ENCODE measurements at regions not wholly inside any gene's neighbourhood (a gene's known extent, or its start where the extent isn't known, plus 50 kb on each side); places are given as distances from the start of the nearest gene placed in this dataset.
"Not testable (repeated sequence)": the region's sequence is repeated elsewhere in the genome, so short reads cannot be mapped to it uniquely, and the experiment has no call there.

- no peak for DNase-seq
Measured at GRCh38 chrX:143935601-143936000, 51.7 kb downstream of the UBE2NL start.

DNA sequence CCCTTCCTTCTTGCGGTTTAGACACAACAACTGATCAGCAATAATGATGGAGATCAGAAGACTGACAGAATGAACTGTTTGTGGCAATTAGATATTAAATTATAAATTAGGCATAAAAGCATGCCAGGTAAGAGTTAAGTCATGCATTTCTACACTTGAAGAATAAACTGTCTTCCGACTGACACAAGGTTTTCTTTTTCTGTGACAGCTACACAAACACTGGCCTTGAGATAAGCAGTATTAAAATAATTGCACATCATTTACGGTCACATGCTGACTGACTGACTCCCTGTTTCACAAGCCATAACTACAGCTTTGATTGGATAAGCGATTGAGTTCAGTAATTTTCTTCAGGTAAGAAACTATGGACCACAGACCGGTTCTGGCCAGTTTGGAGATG is 56.2 kb downstream of the UBE2NL start:
- DNase-seq, result no peak

- no peak for DNase-seq
Measured at GRCh38 chrX:143945171-143945570, 61.3 kb downstream of the UBE2NL start.

DNA sequence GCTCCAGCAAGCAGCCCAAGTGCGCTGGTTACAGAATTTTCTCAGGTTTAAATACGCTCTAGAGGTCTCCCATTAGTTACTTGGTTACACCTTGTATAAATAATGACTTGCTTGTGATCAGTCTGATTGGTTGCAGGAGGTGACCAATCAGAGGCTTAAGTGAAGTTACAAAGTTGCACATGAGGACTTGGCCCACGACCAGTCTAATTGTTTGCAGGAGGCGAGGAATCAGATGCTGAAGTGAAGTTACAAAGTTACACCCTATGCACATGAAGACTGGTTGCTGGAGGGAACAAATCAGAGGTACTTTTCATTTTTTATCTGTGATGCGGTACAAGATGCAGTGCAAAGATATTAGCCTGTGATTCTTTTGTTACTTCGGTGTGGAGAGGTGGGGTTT is 80.7 kb downstream of the UBE2NL start:
- no peak for DNase-seq

DNA sequence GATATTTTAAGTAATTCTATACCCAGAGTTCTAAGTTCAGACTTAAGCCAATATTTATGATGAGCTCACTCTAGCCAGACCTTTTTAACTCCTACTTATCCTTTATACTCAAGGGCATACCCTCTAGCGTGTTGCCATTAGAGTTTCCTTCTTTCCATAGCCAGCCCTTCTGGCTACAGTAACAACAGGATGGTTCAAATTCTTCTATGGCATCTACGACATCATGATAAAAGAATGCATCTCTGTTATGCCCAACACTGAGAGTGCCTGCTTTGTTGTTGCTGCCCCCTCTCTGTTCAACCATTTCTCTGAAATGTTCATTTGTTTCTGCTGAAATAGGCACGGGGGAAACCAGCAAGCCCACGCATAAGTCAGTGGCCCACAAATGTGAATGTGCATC is 104.5 kb downstream of the UBE2NL start:
- DNase-seq, result no peak

GRCh38 chrX:143994206-143994605 is 110.3 kb downstream of the UBE2NL start:
- no peak for DNase-seq

- no peak for DNase-seq
Measured at GRCh38 chrX:143998261-143998660, 114.4 kb downstream of the UBE2NL start.

DNA sequence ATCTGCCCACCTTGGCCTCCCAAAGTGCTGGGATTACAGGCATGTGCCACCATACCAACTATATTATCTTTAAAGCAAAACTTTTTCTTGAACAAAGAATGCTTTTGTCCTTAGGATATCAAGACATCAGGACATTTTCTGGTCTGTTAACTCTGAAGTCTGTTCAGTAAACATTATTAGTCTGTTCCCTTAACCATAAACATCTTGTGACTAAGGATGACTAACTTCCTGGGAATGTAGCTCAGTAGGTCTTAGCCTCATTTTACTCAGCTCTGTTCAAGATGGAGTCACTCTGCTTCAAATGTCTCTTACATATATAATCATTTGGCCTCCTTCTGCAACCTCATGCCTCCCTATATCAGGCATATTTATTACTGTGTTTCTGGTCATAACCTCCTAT is 122.9 kb downstream of the UBE2NL start:
- no peak for DNase-seq

DNA sequence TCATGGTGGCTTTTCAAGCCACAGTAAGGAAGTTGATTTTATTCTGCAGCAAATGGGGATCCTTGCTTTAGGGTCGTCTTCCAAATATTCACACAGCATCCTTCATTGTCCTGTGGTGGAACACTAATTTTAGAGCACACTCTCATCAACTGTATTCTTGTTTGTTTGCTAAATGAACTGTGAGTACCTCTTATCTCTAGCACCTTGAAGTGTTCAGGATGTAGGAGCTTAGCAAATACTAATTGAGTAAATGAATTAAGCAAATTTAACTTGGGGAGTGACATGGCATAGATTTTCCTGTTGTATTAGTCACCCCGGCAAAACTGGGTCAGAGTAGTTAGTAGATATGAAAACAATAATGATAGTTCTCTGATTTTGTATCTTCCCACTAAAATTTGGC is 156.9 kb downstream of the UBE2NL start:
- DNase-seq, result no peak

DNA sequence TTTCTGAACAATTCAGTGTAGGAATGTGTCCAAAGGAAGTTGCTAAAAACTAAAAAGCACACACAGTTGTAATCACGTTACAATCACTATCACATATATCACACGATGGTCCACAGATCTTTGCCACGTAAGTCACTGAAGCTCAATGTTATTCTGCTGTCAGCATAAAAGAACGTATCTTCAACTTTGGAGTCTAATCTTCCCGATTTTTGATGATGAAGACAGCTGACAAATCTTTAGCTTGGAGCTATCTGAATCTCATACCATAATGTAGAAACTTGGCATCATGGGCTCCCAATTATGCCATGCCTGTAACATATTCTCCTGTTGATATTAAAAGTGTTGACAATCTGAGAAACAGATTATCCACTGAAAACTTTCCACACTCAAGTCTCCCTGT is 158.4 kb downstream of the UBE2NL start:
- no peak for DNase-seq

- no peak for DNase-seq
Measured at GRCh38 chrX:144075432-144075831, 191.6 kb downstream of the UBE2NL start.

DNA sequence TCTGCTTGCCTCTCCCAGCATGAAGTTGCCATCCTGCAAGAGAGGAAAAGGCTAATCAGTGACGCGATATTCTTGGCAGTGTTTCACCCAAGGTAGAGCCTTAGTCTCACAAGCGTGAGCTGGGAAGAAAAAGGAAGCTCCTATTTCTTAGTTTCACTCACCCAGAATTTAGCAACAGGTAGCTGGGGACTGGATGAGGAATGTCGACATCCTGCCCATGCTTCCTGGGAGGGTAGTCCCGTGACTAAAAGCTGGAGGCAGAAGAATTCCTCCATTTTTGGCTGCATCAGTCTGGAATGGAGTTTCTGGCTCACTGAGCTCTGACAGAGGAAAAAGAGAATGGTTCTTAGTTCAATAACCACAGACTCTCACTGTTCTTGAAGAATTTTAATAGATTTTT is 198.4 kb downstream of the UBE2NL start:
- not testable (repeated sequence) for DNase-seq

DNA sequence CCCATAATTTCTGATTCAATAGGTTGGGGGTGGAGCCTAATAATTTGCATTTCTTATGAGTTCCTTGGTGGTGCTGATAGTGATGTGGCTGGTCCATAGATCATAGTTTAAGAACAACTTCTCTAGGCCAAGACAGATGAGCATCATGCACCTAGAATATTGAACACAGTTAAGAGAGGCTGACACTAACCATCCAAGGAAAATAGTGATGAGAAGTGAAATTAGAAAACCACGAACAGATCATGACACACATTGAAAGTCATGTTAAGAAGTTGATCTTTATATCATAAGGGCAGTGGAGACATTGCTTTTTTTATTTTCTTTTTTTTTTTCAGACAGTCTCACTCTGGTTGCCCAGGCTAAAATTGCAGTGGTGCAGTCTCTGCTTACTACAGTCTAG is 205.8 kb downstream of the UBE2NL start:
- DNase-seq, result not testable (repeated sequence)

DNA sequence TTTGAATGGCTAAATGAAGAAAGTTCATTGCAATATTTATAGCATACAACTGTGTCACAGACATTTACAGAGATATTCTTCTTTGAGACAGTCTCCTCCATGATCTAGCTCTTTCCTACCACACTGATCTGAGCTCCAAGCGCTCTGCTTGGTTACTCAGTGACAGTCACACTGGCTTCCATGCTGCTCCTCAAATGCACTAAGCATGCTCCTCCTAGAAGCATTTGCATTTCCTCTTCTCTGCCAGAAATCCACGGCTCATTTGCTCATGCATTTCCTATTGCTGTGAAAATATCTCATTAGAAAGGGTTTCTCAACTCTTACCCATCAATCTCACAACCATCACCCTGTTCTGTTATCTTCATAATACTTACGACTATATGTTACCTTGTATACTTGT is 208.2 kb downstream of the UBE2NL start:
- not testable (repeated sequence) for DNase-seq

- DNase-seq, result not testable (repeated sequence)
Measured at GRCh38 chrX:144119490-144119889, 235.6 kb downstream of the UBE2NL start.

GRCh38 chrX:144121566-144121965 is 237.7 kb downstream of the UBE2NL start:
- DNase-seq, result not testable (repeated sequence)

DNA sequence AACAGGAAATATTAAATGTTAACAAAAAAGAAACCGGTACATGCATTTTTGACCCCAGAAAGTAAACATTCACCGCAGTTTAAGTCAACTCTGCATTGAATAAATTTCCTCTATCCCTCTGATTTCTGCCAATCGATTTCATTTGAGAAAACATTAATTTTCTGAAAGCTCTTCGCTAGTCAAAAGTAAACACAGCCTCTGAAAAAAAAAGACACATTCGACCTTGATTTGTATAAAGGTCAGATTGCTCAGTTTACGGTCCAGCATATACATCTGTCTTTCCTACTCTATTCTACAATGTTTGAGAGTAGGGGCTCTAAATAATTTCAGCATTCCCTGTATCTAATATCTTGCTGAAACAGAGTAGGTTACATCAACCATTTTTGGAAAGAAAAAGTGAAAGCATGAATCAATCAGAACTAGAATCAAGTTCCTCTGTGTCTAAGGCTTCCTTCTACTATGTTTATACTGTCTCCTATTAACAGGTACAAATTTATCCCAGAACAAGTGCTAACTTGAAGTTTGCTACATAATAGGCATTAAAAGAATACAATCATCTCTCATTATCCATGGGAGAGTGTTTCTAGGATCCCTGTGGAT is 243.8 kb downstream of the UBE2NL start:
- DNase-seq, result not testable (repeated sequence)

GRCh38 chrX:144129511-144129910 is 245.6 kb downstream of the UBE2NL start:
- not testable (repeated sequence) for DNase-seq

DNA sequence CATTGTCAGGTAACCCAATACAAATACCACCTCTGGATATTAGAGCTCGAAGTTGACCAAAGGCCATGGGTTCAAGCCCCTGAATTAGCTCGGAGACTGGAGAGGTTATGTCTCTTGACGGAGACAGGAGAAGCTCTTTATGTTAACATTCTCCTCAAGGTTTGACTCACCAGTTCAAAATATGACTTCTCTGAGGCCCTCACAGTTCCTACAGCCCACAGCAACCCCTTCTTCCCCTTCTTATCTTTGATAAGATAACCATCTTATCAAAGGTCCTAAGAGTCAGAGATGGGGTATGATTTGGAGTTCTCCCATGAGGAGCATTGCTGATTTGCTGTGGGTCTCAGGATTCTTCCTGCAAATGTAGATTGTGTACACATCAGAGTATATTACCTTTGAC is 246.6 kb downstream of the UBE2NL start:
- not testable (repeated sequence) for DNase-seq

GRCh38 chrX:144131080-144131479 is 247.2 kb downstream of the UBE2NL start:
- not testable (repeated sequence) for DNase-seq

DNA sequence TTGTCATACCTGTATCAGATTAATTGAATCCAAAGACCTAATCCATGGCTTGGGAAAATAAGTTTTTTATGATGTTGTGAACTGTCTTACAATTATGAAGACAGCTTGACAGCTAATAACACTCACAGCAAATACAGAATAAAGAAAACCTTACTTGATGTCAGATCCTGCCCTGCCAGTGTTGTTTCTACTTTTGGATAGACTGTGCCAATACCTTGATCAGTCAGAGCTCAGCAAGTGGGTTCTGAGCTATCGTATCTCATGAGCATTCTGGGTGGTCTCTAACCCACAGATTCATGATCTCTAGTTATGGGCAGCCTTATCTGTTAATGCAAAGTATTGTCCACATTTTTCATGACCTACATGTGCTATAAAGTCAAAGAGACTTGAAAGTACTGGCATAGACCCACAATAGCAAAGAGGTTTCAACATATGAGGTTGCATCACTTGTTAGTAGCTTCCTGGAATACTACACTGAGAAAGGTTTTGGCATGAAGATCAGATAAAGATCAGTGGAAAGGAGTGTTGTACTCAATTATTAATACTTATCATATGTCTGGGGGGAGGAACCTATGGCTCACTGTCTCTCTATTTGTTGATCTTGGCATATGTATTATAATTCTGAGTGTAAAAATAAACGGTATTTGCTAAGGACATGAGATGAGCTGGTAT is 250.7 kb downstream of the UBE2NL start:
- not testable (repeated sequence) for DNase-seq

GRCh38 chrX:144154474-144154873 is 270.6 kb downstream of the UBE2NL start:
- not testable (repeated sequence) for DNase-seq

GRCh38 chrX:144185197-144185596 is 301.3 kb downstream of the UBE2NL start:
- DNase-seq, result peak; percentile 36

- DNase-seq, result not testable (repeated sequence)
Measured at GRCh38 chrX:144188489-144188888, 304.6 kb downstream of the UBE2NL start.

GRCh38 chrX:144197057-144197456 is 313.2 kb downstream of the UBE2NL start:
- DNase-seq, result not testable (repeated sequence)

Data from activated CD4-positive, alpha-beta T cell treated with anti-CD3 and anti-CD28 coated beads, Interleukin-2, Interleukin-6, amounts not matched to agents 100 ng/mL and 50 ng/mL, durations not matched to agents 16 hours and 8 hours (primary cell).